Activated B cell treated with CpG ODN at 0.5 μM for 24 hours (primary cell): ENCODE measurements at regions not wholly inside any gene's neighbourhood (a gene's known extent, or its start where the extent isn't known, plus 50 kb on each side); places are given as distances from the start of the nearest gene placed in this dataset.

Experiments
- ATAC-seq: fragments of 200-7000 bp; cut with Tn5 transposase; one replicate; pipeline ENCODE4 v1.10.0; 2021; ENCODE audit warnings: low read depth, mild to moderate bottlenecking, moderate library complexity
- CTCF ChIA-PET: fragments of 350-600 bp; sonication (Branson Sonifier 250); formaldehyde crosslinking; loops from one replicate; lab custom pipeline; 2021; ENCODE audit warnings: antibody characterized with exemption; lab: Charles Lee
- POLR2A ChIA-PET: fragments of 350-600 bp; sonication (Branson Sonifier 250); formaldehyde crosslinking; loops from one replicate; lab custom pipeline; 2021; ENCODE audit warnings: antibody characterized with exemption; lab: Charles Lee
- DNase-seq: peaks from one replicate; pipeline ENCODE4 v3.0.0; 2022
- H3K27ac Mint-ChIP-seq: one replicate; pipeline ENCODE4 v1.8.0; 2020; ENCODE audit warnings: mixed read lengths
- H3K27me3 Mint-ChIP-seq: one replicate; pipeline ENCODE4 v1.8.0; 2021; ENCODE audit warnings: mixed read lengths
- H3K36me3 Mint-ChIP-seq: one replicate; pipeline ENCODE4 v1.8.0; 2021; ENCODE audit warnings: low read depth, mixed read lengths
- H3K4me1 Mint-ChIP-seq: one replicate; pipeline ENCODE4 v1.8.0; 2021; ENCODE audit warnings: mixed read lengths
- H3K4me3 Mint-ChIP-seq: one replicate; pipeline ENCODE4 v1.8.0; 2020; ENCODE audit warnings: mild to moderate bottlenecking, mixed read lengths
- H3K9me3 Mint-ChIP-seq: one replicate; pipeline ENCODE4 v1.8.0; 2020; ENCODE audit warnings: mixed read lengths
- intact Hi-C: fragments of 100-400 bp; cut with micrococcal nuclease; formaldehyde crosslinking; loops from one replicate; pipeline ENCODE4 v1.15.1; 2024
- TF ChIP-seq, protein P1 (sequence below): fragments of 200-600 bp; IDR thresholded peaks from one replicate; pipeline ENCODE4 v1.8.0; 2022; ENCODE audit warnings: antibody characterized with exemption, mild to moderate bottlenecking

DNA sequence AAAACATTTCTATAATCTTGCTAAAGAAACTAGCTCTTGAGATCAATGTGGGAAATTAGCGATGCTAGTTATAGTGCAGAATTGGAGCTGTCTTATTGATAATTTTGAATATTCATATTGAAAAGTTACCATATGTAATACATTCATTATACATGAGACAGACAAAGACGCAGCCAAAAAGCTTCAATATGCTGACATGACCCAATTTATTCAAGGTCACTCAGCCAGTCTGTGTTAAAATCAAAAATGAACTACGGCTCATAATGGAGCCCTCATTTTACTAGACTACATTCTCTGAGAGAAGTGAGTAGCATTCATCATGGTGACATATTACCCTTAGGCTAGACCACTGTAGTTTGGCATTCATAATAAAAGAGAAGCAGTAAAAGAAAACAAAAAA, 107.3 kb upstream of the GABRG2 start:
- H3K4me3 Mint-ChIP-seq, result no peak overlapping the region
- H3K27ac Mint-ChIP-seq, result no peak overlapping the region
- no peaks in the 10 kb centered on the region for H3K4me1 Mint-ChIP-seq
- H3K9me3 Mint-ChIP-seq, result no peaks in the 10 kb centered on the region
- DNase-seq, result no peak
- intact Hi-C loops, result no loop called here
- H3K27me3 Mint-ChIP-seq, result no peaks in the 10 kb centered on the region
- no peaks in the 10 kb centered on the region for H3K36me3 Mint-ChIP-seq
- no peak for ATAC-seq
- TF ChIP-seq, protein P1, sequence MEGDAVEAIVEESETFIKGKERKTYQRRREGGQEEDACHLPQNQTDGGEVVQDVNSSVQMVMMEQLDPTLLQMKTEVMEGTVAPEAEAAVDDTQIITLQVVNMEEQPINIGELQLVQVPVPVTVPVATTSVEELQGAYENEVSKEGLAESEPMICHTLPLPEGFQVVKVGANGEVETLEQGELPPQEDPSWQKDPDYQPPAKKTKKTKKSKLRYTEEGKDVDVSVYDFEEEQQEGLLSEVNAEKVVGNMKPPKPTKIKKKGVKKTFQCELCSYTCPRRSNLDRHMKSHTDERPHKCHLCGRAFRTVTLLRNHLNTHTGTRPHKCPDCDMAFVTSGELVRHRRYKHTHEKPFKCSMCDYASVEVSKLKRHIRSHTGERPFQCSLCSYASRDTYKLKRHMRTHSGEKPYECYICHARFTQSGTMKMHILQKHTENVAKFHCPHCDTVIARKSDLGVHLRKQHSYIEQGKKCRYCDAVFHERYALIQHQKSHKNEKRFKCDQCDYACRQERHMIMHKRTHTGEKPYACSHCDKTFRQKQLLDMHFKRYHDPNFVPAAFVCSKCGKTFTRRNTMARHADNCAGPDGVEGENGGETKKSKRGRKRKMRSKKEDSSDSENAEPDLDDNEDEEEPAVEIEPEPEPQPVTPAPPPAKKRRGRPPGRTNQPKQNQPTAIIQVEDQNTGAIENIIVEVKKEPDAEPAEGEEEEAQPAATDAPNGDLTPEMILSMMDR, result no peak
- ChIA-PET CTCF (no interaction called here), POLR2A (no interaction called here)

DNA sequence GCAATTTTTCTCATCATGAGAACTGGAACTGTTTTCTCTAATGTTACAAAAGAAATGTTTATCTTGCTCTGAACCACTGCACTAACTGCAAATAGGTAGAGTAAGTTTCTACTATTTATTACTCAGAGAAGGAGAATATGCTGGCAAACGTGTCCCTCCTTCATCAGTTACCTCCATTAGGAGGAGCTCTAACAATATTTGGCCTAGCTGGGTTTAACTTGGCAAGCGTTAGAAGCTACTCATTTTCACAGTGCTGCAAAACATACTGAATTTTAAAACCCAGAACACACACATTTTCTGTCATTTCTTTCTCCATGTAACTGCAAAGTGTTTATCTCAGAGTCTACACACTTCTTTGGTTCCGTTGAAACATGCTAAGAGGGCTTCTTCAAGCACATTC, 101.0 kb upstream of the GABRG2 start:
- H3K4me1 Mint-ChIP-seq, result no peaks in the 10 kb centered on the region
- no peaks in the 10 kb centered on the region for H3K36me3 Mint-ChIP-seq
- no peak overlapping the region for H3K27ac Mint-ChIP-seq
- CTCF ChIA-PET, result no interaction called here
- ATAC-seq (no peak), DNase-seq (no peak)
- no peak overlapping the region for H3K4me3 Mint-ChIP-seq
- POLR2A ChIA-PET, result no interaction called here
- no peaks in the 10 kb centered on the region for H3K27me3 Mint-ChIP-seq
- H3K9me3 Mint-ChIP-seq, result no peaks in the 10 kb centered on the region
- TF ChIP-seq, protein P1, result no peak
- intact Hi-C loops, result no loop called here

DNA sequence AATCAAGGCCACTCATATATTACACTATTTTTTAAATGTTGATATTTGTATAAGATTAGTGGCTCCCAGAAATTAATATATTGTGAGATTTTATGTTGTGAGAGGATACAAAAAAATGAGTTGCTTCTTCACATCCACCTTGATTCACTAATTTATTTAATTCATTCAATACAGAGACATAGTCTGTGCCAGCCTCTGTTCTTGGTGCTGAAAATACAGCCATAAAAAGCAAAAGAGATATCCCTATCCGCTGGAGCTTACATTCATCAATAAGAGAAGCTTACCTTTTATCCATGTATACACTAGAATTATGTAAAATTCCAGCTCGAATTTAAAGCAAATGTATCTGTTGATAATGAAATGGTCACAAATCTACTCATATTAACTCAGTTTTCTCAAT, 92.2 kb upstream of the GABRG2 start:
- intact Hi-C loops, result loop anchor here (2.0 kb wide), 1 partner anchor 59 kb away; no protein-coding TSS in a partner anchor
- POLR2A ChIA-PET, result no interaction called here
- Mint-ChIP-seq H3K27me3 (no peaks in the 10 kb centered on the region), H3K4me3 (no peak overlapping the region), H3K9me3 (no peaks in the 10 kb centered on the region), H3K36me3 (no peaks in the 10 kb centered on the region), H3K4me1 (no peaks in the 10 kb centered on the region), H3K27ac (no peak overlapping the region)
- ATAC-seq (no peak), DNase-seq (no peak)
- TF ChIP-seq, protein P1, result no peak
- CTCF ChIA-PET, result no interaction called here

DNA sequence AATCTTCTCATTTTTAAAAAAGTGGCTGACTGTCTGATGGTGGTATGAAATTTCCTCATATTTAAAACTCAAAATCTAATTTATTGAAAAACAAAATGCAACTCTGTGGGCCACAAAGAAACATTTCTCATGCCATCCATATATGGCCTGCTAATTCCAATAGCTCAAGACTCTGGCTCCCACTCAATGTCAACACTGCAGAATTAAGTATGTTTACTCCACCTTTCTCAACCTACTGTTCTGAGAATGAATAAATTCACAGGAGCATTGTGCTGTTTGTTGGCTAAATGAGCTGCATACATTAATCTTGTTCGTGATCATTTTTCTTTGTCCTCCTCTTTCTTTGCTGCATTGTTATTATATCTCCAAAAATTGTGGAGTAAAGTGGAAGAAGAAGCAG, 79.5 kb upstream of the GABRG2 start:
- H3K27me3 Mint-ChIP-seq, result no peaks in the 10 kb centered on the region
- ChIA-PET POLR2A (no interaction called here), CTCF (no interaction called here)
- H3K4me1 Mint-ChIP-seq, result no peaks in the 10 kb centered on the region
- peaks cover 10% of the 10 kb centered on the region for H3K9me3 Mint-ChIP-seq
- intact Hi-C loops, result no loop called here
- no peaks in the 10 kb centered on the region for H3K36me3 Mint-ChIP-seq
- H3K27ac Mint-ChIP-seq, result no peak overlapping the region
- DNase-seq, result no peak
- H3K4me3 Mint-ChIP-seq, result no peak overlapping the region
- no peak for ATAC-seq
- TF ChIP-seq, protein P1, result no peak
